ENCODE measurements at regions not wholly inside any gene's neighbourhood (a gene's known extent, or its start where the extent isn't known, plus 50 kb on each side); places are given as distances from the start of the nearest gene placed in this dataset.
"Not testable (repeated sequence)": the region's sequence is repeated elsewhere in the genome, so short reads cannot be mapped to it uniquely, and the experiment has no call there.

- no peak for DNase-seq
Observed at GRCh38 chr1:172755099-172755498, 96.2 kb downstream of the FASLG start.

- no peak for DNase-seq
Observed at GRCh38 chr1:172756024-172756423, 97.1 kb downstream of the FASLG start.

- DNase-seq = no peak
Observed at GRCh38 chr1:172758259-172758658, 99.4 kb downstream of the FASLG start.

GRCh38 chr1:172760121-172760520 lies 101.2 kb downstream of the FASLG start:
- DNase-seq = no peak

GRCh38 chr1:172761581-172762486 lies 102.9 kb downstream of the FASLG start:
- no peak for DNase-seq

- DNase-seq = no peak
Observed at GRCh38 chr1:172763057-172763456, 104.2 kb downstream of the FASLG start.

GRCh38 chr1:172764378-172764777 lies 105.5 kb downstream of the FASLG start:
- DNase-seq = peak; percentile 13

- no peak for DNase-seq
Observed at GRCh38 chr1:172766462-172766861, 107.6 kb downstream of the FASLG start.

GRCh38 chr1:172770071-172770470 lies 111.2 kb downstream of the FASLG start:
- DNase-seq = no peak

GRCh38 chr1:172774561-172774960 lies 115.7 kb downstream of the FASLG start:
- no peak for DNase-seq

GRCh38 chr1:172775606-172776005 lies 116.7 kb downstream of the FASLG start:
- no peak for DNase-seq

GRCh38 chr1:172776071-172776470 lies 117.2 kb downstream of the FASLG start:
- DNase-seq = no peak

- DNase-seq = no peak
Observed at GRCh38 chr1:172777767-172778166, 118.9 kb downstream of the FASLG start.

- peak; percentile 4 for DNase-seq
Observed at GRCh38 chr1:172778456-172779455, 119.9 kb downstream of the FASLG start.

- DNase-seq = no peak
Observed at GRCh38 chr1:172779491-172779890, 120.6 kb downstream of the FASLG start.

- DNase-seq = no peak
Observed at GRCh38 chr1:172781513-172782140, 122.7 kb downstream of the FASLG start.

- no peak for DNase-seq
Observed at GRCh38 chr1:172789840-172790239, 130.9 kb downstream of the FASLG start.

GRCh38 chr1:172790245-172790644 lies 131.3 kb downstream of the FASLG start:
- no peak for DNase-seq

GRCh38 chr1:172793823-172794222 lies 134.9 kb downstream of the FASLG start:
- DNase-seq = no peak

GRCh38 chr1:172795741-172796140 lies 136.8 kb downstream of the FASLG start:
- no peak for DNase-seq

- not testable (repeated sequence) for DNase-seq
Observed at GRCh38 chr1:172799804-172800203, 140.9 kb downstream of the FASLG start.

GRCh38 chr1:172801771-172802322 lies 142.9 kb downstream of the FASLG start:
- no peak for DNase-seq

- DNase-seq = no peak
Observed at GRCh38 chr1:172809750-172810149, 150.8 kb downstream of the FASLG start.
